ENCODE measurements at regions not wholly inside any gene's neighbourhood (a gene's known extent, or its start where the extent isn't known, plus 50 kb on each side); places are given as distances from the start of the nearest gene placed in this dataset.

DNA sequence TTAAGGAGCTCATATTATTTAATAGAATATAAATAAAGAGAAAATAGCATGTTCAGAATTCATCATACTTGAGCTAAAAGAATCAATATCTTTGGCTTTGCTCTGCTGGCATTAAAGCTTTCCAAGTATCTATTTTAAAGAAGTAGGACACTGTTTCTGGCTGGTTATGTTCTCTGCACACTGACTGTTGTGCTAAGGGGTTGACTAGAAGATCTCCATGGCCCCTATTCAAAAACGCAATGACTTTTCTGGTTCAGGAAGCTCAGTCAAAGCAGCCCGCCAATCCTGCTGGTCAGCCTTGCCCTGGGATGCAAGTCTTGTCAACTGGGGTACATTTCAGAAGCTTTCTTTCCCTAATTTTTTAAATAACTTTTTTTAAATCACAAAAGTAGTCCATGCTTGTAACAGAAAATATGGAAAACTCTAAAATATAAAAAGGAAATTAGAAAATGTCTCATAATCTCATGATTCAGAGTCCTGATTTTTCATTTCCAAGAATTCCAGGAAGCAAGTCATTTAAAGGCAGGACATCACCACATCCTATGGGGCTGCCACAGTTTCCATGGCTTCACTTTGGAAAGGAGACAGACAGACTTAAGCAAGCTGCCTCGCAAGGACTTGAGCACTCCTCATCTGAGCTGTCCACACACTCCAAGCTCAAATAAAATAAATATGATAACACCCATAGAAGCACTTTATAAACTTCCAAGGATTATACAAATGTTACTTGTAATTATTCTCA is 195.1 kb downstream of the TXNL1 start:
- TF ChIP-seq MAZ (IDR thresholded peaks at IDR 0.05; ENCODE audit: borderline replicate concordance, low read depth, low read length) (no peak), MXI1 (IDR thresholded peaks at IDR 0.05; ENCODE audit: borderline replicate concordance, low read depth, low read length) (no peak), BHLHE40 (IDR thresholded peaks at IDR 0.05; ENCODE audit: low read depth, low read length) (no peak), RCOR1 (IDR thresholded peaks at IDR 0.05; ENCODE audit: insufficient replicate concordance, low read length) (no peak), RAD21 (IDR thresholded peaks at IDR 0.05; ENCODE audit: low read length) (no peak), NFE2L2 (IDR thresholded peaks at IDR 0.05; ENCODE audit: low read depth, low read length) (no peak), FOS (IDR thresholded peaks at IDR 0.05; ENCODE audit: low read depth, low read length) (no peak), RFX5 (IDR thresholded peaks at IDR 0.05; ENCODE audit: low read depth, low read length) (no peak), POLR2A (IDR thresholded peaks at IDR 0.05; ENCODE audit: low read depth, low read length) (no peak)
- TF ChIP-seq, protein P1, sequence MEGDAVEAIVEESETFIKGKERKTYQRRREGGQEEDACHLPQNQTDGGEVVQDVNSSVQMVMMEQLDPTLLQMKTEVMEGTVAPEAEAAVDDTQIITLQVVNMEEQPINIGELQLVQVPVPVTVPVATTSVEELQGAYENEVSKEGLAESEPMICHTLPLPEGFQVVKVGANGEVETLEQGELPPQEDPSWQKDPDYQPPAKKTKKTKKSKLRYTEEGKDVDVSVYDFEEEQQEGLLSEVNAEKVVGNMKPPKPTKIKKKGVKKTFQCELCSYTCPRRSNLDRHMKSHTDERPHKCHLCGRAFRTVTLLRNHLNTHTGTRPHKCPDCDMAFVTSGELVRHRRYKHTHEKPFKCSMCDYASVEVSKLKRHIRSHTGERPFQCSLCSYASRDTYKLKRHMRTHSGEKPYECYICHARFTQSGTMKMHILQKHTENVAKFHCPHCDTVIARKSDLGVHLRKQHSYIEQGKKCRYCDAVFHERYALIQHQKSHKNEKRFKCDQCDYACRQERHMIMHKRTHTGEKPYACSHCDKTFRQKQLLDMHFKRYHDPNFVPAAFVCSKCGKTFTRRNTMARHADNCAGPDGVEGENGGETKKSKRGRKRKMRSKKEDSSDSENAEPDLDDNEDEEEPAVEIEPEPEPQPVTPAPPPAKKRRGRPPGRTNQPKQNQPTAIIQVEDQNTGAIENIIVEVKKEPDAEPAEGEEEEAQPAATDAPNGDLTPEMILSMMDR (conservative IDR thresholded peaks at IDR 0.05; ENCODE audit: low read depth, low read length) = no peak
- TF ChIP-seq, protein P2, sequence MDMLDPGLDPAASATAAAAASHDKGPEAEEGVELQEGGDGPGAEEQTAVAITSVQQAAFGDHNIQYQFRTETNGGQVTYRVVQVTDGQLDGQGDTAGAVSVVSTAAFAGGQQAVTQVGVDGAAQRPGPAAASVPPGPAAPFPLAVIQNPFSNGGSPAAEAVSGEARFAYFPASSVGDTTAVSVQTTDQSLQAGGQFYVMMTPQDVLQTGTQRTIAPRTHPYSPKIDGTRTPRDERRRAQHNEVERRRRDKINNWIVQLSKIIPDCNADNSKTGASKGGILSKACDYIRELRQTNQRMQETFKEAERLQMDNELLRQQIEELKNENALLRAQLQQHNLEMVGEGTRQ (IDR thresholded peaks at IDR 0.05; ENCODE audit: low read depth, low read length) = no peak
- TF ChIP-seq, protein P3, sequence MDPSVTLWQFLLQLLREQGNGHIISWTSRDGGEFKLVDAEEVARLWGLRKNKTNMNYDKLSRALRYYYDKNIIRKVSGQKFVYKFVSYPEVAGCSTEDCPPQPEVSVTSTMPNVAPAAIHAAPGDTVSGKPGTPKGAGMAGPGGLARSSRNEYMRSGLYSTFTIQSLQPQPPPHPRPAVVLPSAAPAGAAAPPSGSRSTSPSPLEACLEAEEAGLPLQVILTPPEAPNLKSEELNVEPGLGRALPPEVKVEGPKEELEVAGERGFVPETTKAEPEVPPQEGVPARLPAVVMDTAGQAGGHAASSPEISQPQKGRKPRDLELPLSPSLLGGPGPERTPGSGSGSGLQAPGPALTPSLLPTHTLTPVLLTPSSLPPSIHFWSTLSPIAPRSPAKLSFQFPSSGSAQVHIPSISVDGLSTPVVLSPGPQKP (IDR thresholded peaks at IDR 0.05; ENCODE audit: borderline replicate concordance, low read depth, low read length) = no peak
- peaks cover 2% of the 10 kb centered on the region; the same call in 1 of the 2 replicates for H3K27me3 ChIP-seq (ENCODE audit: control insufficient read depth, insufficient read depth, low read length)
- 60% methylated on average over 1 of the region's 3 CpGs; no CpG with 5 or more reads in 1 of the 2 experiments for WGBS, 2 experiments (ENCODE audit: extremely low coverage in 2 of 2, insufficient read length in 1 of 2)
- no peak overlapping the region for H3K27ac ChIP-seq (ENCODE audit: insufficient read depth, low read length)
- ChIA-PET CTCF (interaction anchor here (0.6 kb wide), 1 partner anchor 495 kb away, joined by 3 read pairs; no protein-coding TSS in a partner anchor), POLR2A (ENCODE audit: unreplicated experiment) (no interaction called here)
- H4K8ac ChIP-seq (ENCODE audit: low read depth in 2 of 2, low read length in 2 of 2) = no peak overlapping the region
- no TSS peak for BruUV-seq (replicated peaks)
- no peak overlapping the region for H2AFZ ChIP-seq (replicated peaks; ENCODE audit: low read length, poor library complexity)
- H3K9ac ChIP-seq (ENCODE audit: low read depth, low read length) = no peak overlapping the region
- no peaks in the 10 kb centered on the region for H3K4me1 ChIP-seq (ENCODE audit: control insufficient read depth, insufficient read depth, low read length)
- no peak for DNase-seq
- no peak overlapping the region for H3K4ac ChIP-seq (ENCODE audit: low read depth, low read length)
- H2AK9ac ChIP-seq (replicated peaks; ENCODE audit: low read depth, low read length, poor library complexity) = no peak overlapping the region
- H3K14ac ChIP-seq (replicated peaks; ENCODE audit: low read depth, low read length) = no peak overlapping the region
- no peak overlapping the region for H3K18ac ChIP-seq (ENCODE audit: low read depth, low read length)
- no peak overlapping the region for H4K91ac ChIP-seq (ENCODE audit: insufficient read depth, low read depth, low read length)
- no peak overlapping the region for H3K4me3 ChIP-seq (ENCODE audit: insufficient read depth, low read depth, low read length)
- no peaks in the 10 kb centered on the region for H4K20me1 ChIP-seq (ENCODE audit: insufficient read depth, low read length)
- H3K9me3 ChIP-seq (ENCODE audit: control insufficient read depth, insufficient read depth, low read length) = no peaks in the 10 kb centered on the region
- no peak overlapping the region for H2BK20ac ChIP-seq (ENCODE audit: low read depth, low read length)
- ATAC-seq (ENCODE audit: low read depth) = no peak
- H3K23ac ChIP-seq (ENCODE audit: low read depth, low read length) = no peak overlapping the region
- no peak overlapping the region for H2BK120ac ChIP-seq (ENCODE audit: low read depth, low read length)
- no peak overlapping the region for H4K5ac ChIP-seq (ENCODE audit: low read depth, low read length)
- in situ Hi-C loops (cut with MboI; ENCODE audit: low sequenced_read_pairs) = no loop called here
- no peak overlapping the region for H2BK5ac ChIP-seq (ENCODE audit: low read depth, low read length, poor library complexity, severe bottlenecking)
- no peak overlapping the region for H2BK15ac ChIP-seq (ENCODE audit: low read depth, low read length)
- no peak overlapping the region for H3K4me2 ChIP-seq (ENCODE audit: low read depth, low read length)
- intact Hi-C loops (cut with micrococcal nuclease) = no loop called here
- no peak overlapping the region for H3K56ac ChIP-seq (ENCODE audit: extremely low read depth, insufficient read depth, low read length)
- dilution Hi-C loops (cut with HindIII; ENCODE audit: low sequenced_read_pairs, unreplicated experiment) = no loop called here
- no peak overlapping the region for H2AK5ac ChIP-seq (ENCODE audit: low read depth, low read length)
- H3K9me1 ChIP-seq (ENCODE audit: insufficient read depth, low read length) = no peaks in the 10 kb centered on the region
- H3K79me1 ChIP-seq (ENCODE audit: low read depth in 1 of 2, low read length in 2 of 2) = no peaks in the 10 kb centered on the region
- H3K36me3 ChIP-seq (ENCODE audit: control insufficient read depth, insufficient read depth, low read length) = no peaks in the 10 kb centered on the region

Data from IMR-90 (cell line).